Neural cell (in vitro differentiated cells): ENCODE measurements at regions not wholly inside any gene's neighbourhood (a gene's known extent, or its start where the extent isn't known, plus 50 kb on each side); places are given as distances from the start of the nearest gene placed in this dataset.

Experiments
- EP300 ChIP-seq: fragments of 450-650 bp; conservative IDR thresholded peaks from 2 replicates; pipeline ENCODE4 v1.6.1; 2014; ENCODE audit warnings: antibody characterized with exemption, mild to moderate bottlenecking, moderate library complexity; ENCODE audit not compliant: poor library complexity, severe bottlenecking
- TF ChIP-seq, protein P1 (sequence below): fragments of 450-650 bp; IDR thresholded peaks from 2 replicates; pipeline ENCODE4 v1.5.1; 2014; ENCODE audit warnings: antibody characterized with exemption, mild to moderate bottlenecking, moderate library complexity; ENCODE audit not compliant: poor library complexity, severe bottlenecking
- TF ChIP-seq, protein P2 (sequence below): IDR thresholded peaks from 2 replicates; pipeline ENCODE4 v1.6.1; 2012; ENCODE audit warnings: borderline replicate concordance

DNA sequence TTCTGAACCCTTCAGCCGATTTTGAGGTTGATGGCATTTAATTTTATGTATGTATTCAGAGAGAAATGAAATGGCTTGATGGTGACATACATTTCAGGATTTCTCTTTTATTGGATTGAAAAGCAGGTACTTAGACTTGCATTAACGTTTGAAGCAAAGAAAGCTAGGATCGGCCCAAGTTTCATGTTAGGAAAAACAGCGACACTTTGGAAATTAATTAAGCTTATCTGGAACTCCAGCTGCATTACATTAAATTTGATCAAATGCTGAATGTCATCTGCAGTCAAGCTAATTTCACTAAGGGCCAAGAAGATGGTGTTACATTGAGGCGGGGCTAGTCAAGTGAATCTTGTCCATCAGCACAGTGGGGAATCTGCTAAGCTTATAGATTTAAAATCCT, 441.8 kb downstream of the IRS1 start:
- peak; percentile 75 for TF ChIP-seq EP300
- TF ChIP-seq, protein P1, sequence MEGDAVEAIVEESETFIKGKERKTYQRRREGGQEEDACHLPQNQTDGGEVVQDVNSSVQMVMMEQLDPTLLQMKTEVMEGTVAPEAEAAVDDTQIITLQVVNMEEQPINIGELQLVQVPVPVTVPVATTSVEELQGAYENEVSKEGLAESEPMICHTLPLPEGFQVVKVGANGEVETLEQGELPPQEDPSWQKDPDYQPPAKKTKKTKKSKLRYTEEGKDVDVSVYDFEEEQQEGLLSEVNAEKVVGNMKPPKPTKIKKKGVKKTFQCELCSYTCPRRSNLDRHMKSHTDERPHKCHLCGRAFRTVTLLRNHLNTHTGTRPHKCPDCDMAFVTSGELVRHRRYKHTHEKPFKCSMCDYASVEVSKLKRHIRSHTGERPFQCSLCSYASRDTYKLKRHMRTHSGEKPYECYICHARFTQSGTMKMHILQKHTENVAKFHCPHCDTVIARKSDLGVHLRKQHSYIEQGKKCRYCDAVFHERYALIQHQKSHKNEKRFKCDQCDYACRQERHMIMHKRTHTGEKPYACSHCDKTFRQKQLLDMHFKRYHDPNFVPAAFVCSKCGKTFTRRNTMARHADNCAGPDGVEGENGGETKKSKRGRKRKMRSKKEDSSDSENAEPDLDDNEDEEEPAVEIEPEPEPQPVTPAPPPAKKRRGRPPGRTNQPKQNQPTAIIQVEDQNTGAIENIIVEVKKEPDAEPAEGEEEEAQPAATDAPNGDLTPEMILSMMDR = no peak
- TF ChIP-seq, protein P2, sequence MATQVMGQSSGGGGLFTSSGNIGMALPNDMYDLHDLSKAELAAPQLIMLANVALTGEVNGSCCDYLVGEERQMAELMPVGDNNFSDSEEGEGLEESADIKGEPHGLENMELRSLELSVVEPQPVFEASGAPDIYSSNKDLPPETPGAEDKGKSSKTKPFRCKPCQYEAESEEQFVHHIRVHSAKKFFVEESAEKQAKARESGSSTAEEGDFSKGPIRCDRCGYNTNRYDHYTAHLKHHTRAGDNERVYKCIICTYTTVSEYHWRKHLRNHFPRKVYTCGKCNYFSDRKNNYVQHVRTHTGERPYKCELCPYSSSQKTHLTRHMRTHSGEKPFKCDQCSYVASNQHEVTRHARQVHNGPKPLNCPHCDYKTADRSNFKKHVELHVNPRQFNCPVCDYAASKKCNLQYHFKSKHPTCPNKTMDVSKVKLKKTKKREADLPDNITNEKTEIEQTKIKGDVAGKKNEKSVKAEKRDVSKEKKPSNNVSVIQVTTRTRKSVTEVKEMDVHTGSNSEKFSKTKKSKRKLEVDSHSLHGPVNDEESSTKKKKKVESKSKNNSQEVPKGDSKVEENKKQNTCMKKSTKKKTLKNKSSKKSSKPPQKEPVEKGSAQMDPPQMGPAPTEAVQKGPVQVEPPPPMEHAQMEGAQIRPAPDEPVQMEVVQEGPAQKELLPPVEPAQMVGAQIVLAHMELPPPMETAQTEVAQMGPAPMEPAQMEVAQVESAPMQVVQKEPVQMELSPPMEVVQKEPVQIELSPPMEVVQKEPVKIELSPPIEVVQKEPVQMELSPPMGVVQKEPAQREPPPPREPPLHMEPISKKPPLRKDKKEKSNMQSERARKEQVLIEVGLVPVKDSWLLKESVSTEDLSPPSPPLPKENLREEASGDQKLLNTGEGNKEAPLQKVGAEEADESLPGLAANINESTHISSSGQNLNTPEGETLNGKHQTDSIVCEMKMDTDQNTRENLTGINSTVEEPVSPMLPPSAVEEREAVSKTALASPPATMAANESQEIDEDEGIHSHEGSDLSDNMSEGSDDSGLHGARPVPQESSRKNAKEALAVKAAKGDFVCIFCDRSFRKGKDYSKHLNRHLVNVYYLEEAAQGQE = peak; percentile 95
